ENCODE measurements at regions not wholly inside any gene's neighbourhood (a gene's known extent, or its start where the extent isn't known, plus 50 kb on each side); places are given as distances from the start of the nearest gene placed in this dataset.

DNA sequence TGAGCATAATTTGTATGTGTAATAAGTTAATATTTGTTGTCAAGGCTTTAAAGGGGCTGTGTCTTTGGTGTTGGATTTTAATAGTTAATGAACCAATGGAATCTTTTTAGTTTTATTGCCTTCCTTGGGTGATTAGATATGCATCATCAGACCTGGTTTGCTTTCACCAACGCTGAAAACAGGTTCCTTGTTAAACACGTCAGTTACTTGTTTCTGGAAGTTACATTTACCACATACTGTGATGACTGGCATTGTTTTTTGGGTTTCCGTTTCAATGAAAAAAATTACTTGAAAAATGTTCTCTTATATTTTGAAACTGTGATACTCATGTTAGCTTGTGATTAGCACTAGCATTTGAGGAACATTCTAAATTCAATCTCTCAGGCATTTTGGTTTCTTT lies 58.6 kb upstream of the RNF144B start:
- DNase-seq (ENCODE audit: unreplicated experiment): no peak
- H3K4me3 Mint-ChIP-seq (ENCODE audit: unreplicated experiment): no peak overlapping the region
- no peaks in the 10 kb centered on the region for H3K27me3 Mint-ChIP-seq (ENCODE audit: insufficient read depth, unreplicated experiment)
- BruUV-seq (replicated peaks): no TSS peak
- CTCF ChIA-PET: interaction anchor here (0.6 to 13.7 kb wide), 4 partner anchors 18 to 177 kb away, joined by 3 to 270 read pairs (median 6); no protein-coding TSS in a partner anchor
- intact Hi-C loops (cut with micrococcal nuclease): no loop called here
- TF ChIP-seq, protein P1, sequence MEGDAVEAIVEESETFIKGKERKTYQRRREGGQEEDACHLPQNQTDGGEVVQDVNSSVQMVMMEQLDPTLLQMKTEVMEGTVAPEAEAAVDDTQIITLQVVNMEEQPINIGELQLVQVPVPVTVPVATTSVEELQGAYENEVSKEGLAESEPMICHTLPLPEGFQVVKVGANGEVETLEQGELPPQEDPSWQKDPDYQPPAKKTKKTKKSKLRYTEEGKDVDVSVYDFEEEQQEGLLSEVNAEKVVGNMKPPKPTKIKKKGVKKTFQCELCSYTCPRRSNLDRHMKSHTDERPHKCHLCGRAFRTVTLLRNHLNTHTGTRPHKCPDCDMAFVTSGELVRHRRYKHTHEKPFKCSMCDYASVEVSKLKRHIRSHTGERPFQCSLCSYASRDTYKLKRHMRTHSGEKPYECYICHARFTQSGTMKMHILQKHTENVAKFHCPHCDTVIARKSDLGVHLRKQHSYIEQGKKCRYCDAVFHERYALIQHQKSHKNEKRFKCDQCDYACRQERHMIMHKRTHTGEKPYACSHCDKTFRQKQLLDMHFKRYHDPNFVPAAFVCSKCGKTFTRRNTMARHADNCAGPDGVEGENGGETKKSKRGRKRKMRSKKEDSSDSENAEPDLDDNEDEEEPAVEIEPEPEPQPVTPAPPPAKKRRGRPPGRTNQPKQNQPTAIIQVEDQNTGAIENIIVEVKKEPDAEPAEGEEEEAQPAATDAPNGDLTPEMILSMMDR (IDR thresholded peaks at IDR 0.05; ENCODE audit: unreplicated experiment): no peak
- no peaks in the 10 kb centered on the region for H3K36me3 Mint-ChIP-seq (ENCODE audit: insufficient read depth, unreplicated experiment)
- peaks cover 14% of the 10 kb centered on the region for H3K4me1 Mint-ChIP-seq (ENCODE audit: insufficient read depth, unreplicated experiment)
- POLR2A ChIA-PET: interaction anchor here (0.7 to 6.6 kb wide), 8 partner anchors 13 to 106 kb away, joined by 3 to 29 read pairs (median 5); partner anchors contain the start of gene RNF144B
- no peaks in the 10 kb centered on the region for H3K9me3 Mint-ChIP-seq (ENCODE audit: unreplicated experiment)
- H3K27ac Mint-ChIP-seq (ENCODE audit: low read depth, unreplicated experiment): no peak overlapping the region

DNA sequence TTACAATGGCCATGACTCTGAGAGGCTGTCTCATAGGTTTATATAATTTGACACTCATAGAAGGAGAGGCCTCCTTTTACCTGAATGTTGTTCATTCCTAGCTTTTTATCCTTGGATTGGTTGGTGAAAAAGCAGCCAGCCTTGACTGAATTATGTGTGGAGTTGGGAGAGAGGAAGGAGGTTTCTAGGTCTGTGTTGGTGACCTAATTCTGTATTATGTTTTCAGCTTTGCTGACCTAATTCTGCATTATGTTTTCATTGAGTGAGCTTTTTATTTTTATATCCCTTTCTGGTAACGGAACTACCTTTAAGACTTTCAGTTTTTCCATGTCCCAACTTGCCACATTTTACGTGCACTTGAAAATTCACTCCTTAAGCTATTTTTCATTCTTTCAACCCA lies 59.1 kb upstream of the RNF144B start:
- Mint-ChIP-seq H3K4me1 (ENCODE audit: insufficient read depth, unreplicated experiment) (peaks cover 14% of the 10 kb centered on the region), H3K4me3 (ENCODE audit: unreplicated experiment) (no peak overlapping the region), H3K9me3 (ENCODE audit: unreplicated experiment) (no peaks in the 10 kb centered on the region), H3K27ac (ENCODE audit: low read depth, unreplicated experiment) (no peak overlapping the region), H3K27me3 (ENCODE audit: insufficient read depth, unreplicated experiment) (no peaks in the 10 kb centered on the region), H3K36me3 (ENCODE audit: insufficient read depth, unreplicated experiment) (no peaks in the 10 kb centered on the region)
- intact Hi-C loops (cut with micrococcal nuclease): no loop called here
- CTCF ChIA-PET: interaction anchor here (0.6 to 13.7 kb wide), 5 partner anchors 18 to 178 kb away, joined by 3 to 270 read pairs (median 5); no protein-coding TSS in a partner anchor
- POLR2A ChIA-PET: interaction anchor here (0.7 to 6.6 kb wide), 9 partner anchors 10 to 107 kb away, joined by 3 to 29 read pairs (median 3); partner anchors contain the start of gene RNF144B
- no TSS peak for BruUV-seq (replicated peaks)
- TF ChIP-seq, protein P1 (IDR thresholded peaks at IDR 0.05; ENCODE audit: unreplicated experiment): no peak
- no peak for DNase-seq (ENCODE audit: unreplicated experiment)

DNA sequence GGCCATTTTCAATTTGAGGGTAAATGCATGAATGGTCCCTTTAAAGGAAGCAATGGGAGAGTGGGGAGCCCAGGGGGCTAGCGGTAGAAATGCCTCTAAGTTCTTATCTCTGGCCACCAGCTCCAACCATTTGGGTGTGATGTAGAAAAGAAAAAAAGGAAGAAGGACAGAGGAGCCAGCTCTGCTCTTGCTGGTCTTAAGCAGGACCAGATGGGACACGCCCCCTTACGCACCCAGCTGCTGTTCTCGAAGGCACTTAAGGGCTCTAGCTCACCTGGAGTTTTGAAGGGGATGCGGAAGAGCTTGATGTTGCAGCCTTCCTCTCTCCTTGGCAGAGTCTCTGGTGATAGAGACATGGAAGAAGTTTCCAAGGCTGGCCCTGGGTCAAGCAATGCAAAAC lies 59.5 kb upstream of the RNF144B start:
- Mint-ChIP-seq H3K9me3 (ENCODE audit: unreplicated experiment) (no peaks in the 10 kb centered on the region), H3K36me3 (ENCODE audit: insufficient read depth, unreplicated experiment) (no peaks in the 10 kb centered on the region), H3K27me3 (ENCODE audit: insufficient read depth, unreplicated experiment) (no peaks in the 10 kb centered on the region), H3K27ac (ENCODE audit: low read depth, unreplicated experiment) (no peak overlapping the region), H3K4me1 (ENCODE audit: insufficient read depth, unreplicated experiment) (peaks cover 14% of the 10 kb centered on the region), H3K4me3 (ENCODE audit: unreplicated experiment) (no peak overlapping the region)
- intact Hi-C loops (cut with micrococcal nuclease): no loop called here
- BruUV-seq (replicated peaks): no TSS peak
- no peak for DNase-seq (ENCODE audit: unreplicated experiment)
- TF ChIP-seq, protein P1 (IDR thresholded peaks at IDR 0.05; ENCODE audit: unreplicated experiment): no peak
- ChIA-PET POLR2A (interaction anchor here (1.0 to 6.6 kb wide), 7 partner anchors 10 to 107 kb away, joined by 3 to 29 read pairs (median 7); partner anchors contain the start of gene RNF144B), CTCF (interaction anchor here (0.6 to 13.7 kb wide), 3 partner anchors 19 to 178 kb away, joined by 3 to 270 read pairs (median 7); no protein-coding TSS in a partner anchor)

DNA sequence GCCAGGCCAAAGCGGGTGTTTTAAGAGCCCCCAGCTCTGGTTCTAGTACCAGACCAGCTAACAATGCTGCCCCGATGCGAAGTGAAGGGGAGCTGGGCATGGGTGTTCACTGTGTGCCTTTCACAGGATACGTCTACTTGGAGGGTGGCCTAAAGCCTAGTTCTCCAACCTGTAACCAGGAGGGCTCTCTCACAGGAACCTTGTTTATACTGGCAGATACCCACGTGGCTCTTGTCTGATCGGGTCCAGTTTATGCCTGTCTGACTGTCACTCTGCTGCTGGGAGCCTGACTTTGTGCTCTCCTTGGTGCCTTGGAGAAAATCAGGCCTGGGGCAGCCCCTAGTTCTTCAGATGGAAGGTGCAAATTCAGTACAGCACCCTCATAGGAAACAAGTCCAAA lies 60.2 kb upstream of the RNF144B start:
- BruUV-seq (replicated peaks): no TSS peak
- Mint-ChIP-seq H3K4me3 (ENCODE audit: unreplicated experiment) (no peak overlapping the region), H3K27ac (ENCODE audit: low read depth, unreplicated experiment) (no peak overlapping the region), H3K9me3 (ENCODE audit: unreplicated experiment) (no peaks in the 10 kb centered on the region), H3K36me3 (ENCODE audit: insufficient read depth, unreplicated experiment) (no peaks in the 10 kb centered on the region), H3K4me1 (ENCODE audit: insufficient read depth, unreplicated experiment) (peaks cover 14% of the 10 kb centered on the region), H3K27me3 (ENCODE audit: insufficient read depth, unreplicated experiment) (no peaks in the 10 kb centered on the region)
- TF ChIP-seq, protein P1 (IDR thresholded peaks at IDR 0.05; ENCODE audit: unreplicated experiment): no peak
- intact Hi-C loops (cut with micrococcal nuclease): no loop called here
- ChIA-PET CTCF (interaction anchor here (0.6 to 13.7 kb wide), 4 partner anchors 17 to 208 kb away, joined by 3 to 270 read pairs (median 6); no protein-coding TSS in a partner anchor), POLR2A (interaction anchor here (0.6 to 3.2 kb wide), 7 partner anchors 15 to 176 kb away, joined by 3 to 22 read pairs (median 3); partner anchors contain the start of gene RNF144B)
- DNase-seq (ENCODE audit: unreplicated experiment): no peak

Measured in MCF 10A (cell line).